Caco-2 (cell line): ENCODE measurements at regions not wholly inside any gene's neighbourhood (a gene's known extent, or its start where the extent isn't known, plus 50 kb on each side); places are given as distances from the start of the nearest gene placed in this dataset.

Source experiments
- BruUV-seq: library from RNA; stranded (reverse); fragments of 400-500 nt; replicated peaks from 2 replicates; lab custom pipeline; 2021; lab: Mats Ljungman, UMichigan
- CTCF ChIA-PET: fragments of 300-600 bp; sonication (Branson Sonifier 250); formaldehyde crosslinking; loops from one replicate; lab custom pipeline; 2022; ENCODE audit warnings: antibody characterized with exemption; lab: Charles Lee
- POLR2A ChIA-PET: fragments of 300-600 bp; sonication (Branson Sonifier 250); formaldehyde crosslinking; loops from one replicate; lab custom pipeline; 2022; ENCODE audit warnings: antibody characterized with exemption; lab: Charles Lee
- DNase-seq, 2 experiments: peaks; one replicate each; pipeline versions ENCODE4 v3.0.0 to v3.0.0-alpha.2; 2020 to 2022
- H3K27me3 ChIP-seq: replicated peaks from 2 replicates; pipeline ENCODE4 v1.6.0; 2011; ENCODE audit warnings: low read length; ENCODE audit not compliant: control insufficient read depth, insufficient read depth
- H3K36me3 ChIP-seq: 2 replicates; pipeline ENCODE4 v1.5.1; 2011; ENCODE audit warnings: low read length; ENCODE audit not compliant: control insufficient read depth, insufficient read depth
- H3K4me1 ChIP-seq: fragments of 250-450 bp; sonication (Bioruptor Pico); 2 replicates; pipeline ENCODE4 v1.5.1; 2020; ENCODE audit warnings: mild to moderate bottlenecking
- H3K4me3 ChIP-seq: 2 replicates; pipeline ENCODE4 v1.5.1; 2011; ENCODE audit warnings: low read depth, mild to moderate bottlenecking, control low read depth, low read length
- H3K9me3 ChIP-seq: fragments of 250-450 bp; sonication (Bioruptor Pico); 2 replicates; pipeline ENCODE4 v1.5.1; 2020; ENCODE audit warnings: mild to moderate bottlenecking, moderate library complexity
- H3K27ac Mint-ChIP-seq: one replicate; pipeline ENCODE4 v1.8.0; 2022; ENCODE audit warnings: mixed read lengths; ENCODE audit not compliant: unreplicated experiment
- H3K27me3 Mint-ChIP-seq: one replicate; pipeline ENCODE4 v1.8.0; 2022; ENCODE audit warnings: mixed read lengths; ENCODE audit not compliant: insufficient read depth, unreplicated experiment
- H3K36me3 Mint-ChIP-seq: one replicate; pipeline ENCODE4 v1.8.0; 2022; ENCODE audit warnings: mild to moderate bottlenecking, mixed read lengths; ENCODE audit not compliant: insufficient read depth, unreplicated experiment
- H3K4me1 Mint-ChIP-seq: one replicate; pipeline ENCODE4 v1.8.0; 2022; ENCODE audit warnings: low read depth, mixed read lengths; ENCODE audit not compliant: unreplicated experiment
- H3K4me3 Mint-ChIP-seq: one replicate; pipeline ENCODE4 v1.8.0; 2022; ENCODE audit warnings: mild to moderate bottlenecking, moderate library complexity, mixed read lengths; ENCODE audit not compliant: unreplicated experiment
- H3K9me3 Mint-ChIP-seq: one replicate; pipeline ENCODE4 v1.8.0; 2022; ENCODE audit warnings: mixed read lengths; ENCODE audit not compliant: unreplicated experiment
- intact Hi-C: fragments of 100-400 bp; cut with micrococcal nuclease; formaldehyde crosslinking; loops from one replicate; pipeline ENCODE4 v1.10.0; 2022; ENCODE audit not compliant: unreplicated experiment
- TF ChIP-seq, protein P1 (sequence below), 2 experiments: fragments of 200-600 bp in 1 of 2; IDR thresholded peaks; 1 replicate in 1 of 2; 2 replicates in 1 of 2; pipeline versions ENCODE4 v1.5.1 to v1.8.0; 2011 to 2022; ENCODE audit warnings: antibody characterized with exemption in 1 of 2, control low read depth in 1 of 2, inconsistent platforms in 1 of 2, low read depth in 1 of 2, low read length in 1 of 2, mild to moderate bottlenecking in 1 of 2, moderate library complexity in 1 of 2; ENCODE audit not compliant: insufficient read depth in 1 of 2, severe bottlenecking in 1 of 2, unreplicated experiment in 1 of 2

DNA sequence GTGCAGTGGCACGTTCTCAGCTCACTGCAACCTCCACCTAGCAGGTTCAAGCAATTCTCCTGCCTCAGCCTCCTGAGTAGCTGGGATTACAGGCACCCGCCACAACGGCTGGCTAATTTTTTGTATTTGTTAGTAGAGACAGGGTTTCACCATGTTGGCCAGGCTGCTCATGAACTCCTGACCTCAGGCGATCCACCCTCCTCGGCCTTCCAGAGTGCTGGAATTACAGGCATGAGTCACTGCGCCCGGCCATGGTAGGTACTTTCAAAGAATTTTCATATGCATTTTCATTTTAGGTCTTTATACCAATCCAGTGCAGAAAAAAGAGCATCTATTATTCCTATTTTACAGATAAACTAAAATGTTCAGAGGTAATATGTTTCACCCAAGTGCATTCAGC lies 411.3 kb upstream of the USP15 start:
- CTCF ChIA-PET, result no interaction called here
- TF ChIP-seq, protein P1, sequence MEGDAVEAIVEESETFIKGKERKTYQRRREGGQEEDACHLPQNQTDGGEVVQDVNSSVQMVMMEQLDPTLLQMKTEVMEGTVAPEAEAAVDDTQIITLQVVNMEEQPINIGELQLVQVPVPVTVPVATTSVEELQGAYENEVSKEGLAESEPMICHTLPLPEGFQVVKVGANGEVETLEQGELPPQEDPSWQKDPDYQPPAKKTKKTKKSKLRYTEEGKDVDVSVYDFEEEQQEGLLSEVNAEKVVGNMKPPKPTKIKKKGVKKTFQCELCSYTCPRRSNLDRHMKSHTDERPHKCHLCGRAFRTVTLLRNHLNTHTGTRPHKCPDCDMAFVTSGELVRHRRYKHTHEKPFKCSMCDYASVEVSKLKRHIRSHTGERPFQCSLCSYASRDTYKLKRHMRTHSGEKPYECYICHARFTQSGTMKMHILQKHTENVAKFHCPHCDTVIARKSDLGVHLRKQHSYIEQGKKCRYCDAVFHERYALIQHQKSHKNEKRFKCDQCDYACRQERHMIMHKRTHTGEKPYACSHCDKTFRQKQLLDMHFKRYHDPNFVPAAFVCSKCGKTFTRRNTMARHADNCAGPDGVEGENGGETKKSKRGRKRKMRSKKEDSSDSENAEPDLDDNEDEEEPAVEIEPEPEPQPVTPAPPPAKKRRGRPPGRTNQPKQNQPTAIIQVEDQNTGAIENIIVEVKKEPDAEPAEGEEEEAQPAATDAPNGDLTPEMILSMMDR (IDR thresholded peaks at IDR 0.05; ENCODE audit: insufficient read depth in 1 of 2, low read depth in 1 of 2, low read length in 1 of 2, severe bottlenecking in 1 of 2, unreplicated experiment in 1 of 2), result no peak
- Mint-ChIP-seq H3K4me1 (no peaks in the 10 kb centered on the region), H3K4me3 (no peak overlapping the region), H3K27ac (no peak overlapping the region), H3K27me3 (peaks cover 3% of the 10 kb centered on the region), H3K36me3 (no peaks in the 10 kb centered on the region), H3K9me3 (peaks cover 5% of the 10 kb centered on the region)
- intact Hi-C loops, result no loop called here
- Histone ChIP-seq H3K9me3 (no peaks in the 10 kb centered on the region), H3K4me1 (no peaks in the 10 kb centered on the region), H3K27me3 (no peaks in the 10 kb centered on the region), H3K36me3 (no peaks in the 10 kb centered on the region), H3K4me3 (no peak overlapping the region)
- no peak for DNase-seq
- POLR2A ChIA-PET, result no interaction called here
- BruUV-seq, result no TSS peak

DNA sequence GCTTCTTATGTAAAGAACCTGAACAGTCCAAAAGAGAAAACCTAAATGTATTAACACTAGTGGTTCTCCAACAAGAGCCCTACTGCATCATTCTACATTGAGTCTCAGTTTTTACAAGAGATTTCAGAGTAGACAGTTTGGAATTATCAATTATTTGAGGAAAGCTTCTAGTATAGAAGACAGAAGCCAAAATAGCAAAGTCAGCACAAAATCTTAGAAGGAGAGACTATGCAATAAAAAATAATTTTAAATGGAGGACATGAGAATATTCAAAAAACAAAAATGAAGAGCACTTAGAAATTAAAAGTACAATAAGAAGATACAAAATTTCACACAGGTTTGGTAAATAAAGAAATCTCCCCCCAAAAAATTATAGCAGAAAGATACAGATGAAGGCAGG lies 406.3 kb upstream of the USP15 start:
- Histone ChIP-seq H3K27me3 (no peaks in the 10 kb centered on the region), H3K4me1 (no peaks in the 10 kb centered on the region), H3K4me3 (no peak overlapping the region), H3K9me3 (no peaks in the 10 kb centered on the region), H3K36me3 (no peaks in the 10 kb centered on the region)
- Mint-ChIP-seq H3K9me3 (peaks cover 18% of the 10 kb centered on the region), H3K27ac (no peak overlapping the region), H3K36me3 (no peaks in the 10 kb centered on the region), H3K4me1 (no peaks in the 10 kb centered on the region), H3K4me3 (no peak overlapping the region), H3K27me3 (no peaks in the 10 kb centered on the region)
- CTCF ChIA-PET, result no interaction called here
- BruUV-seq, result no TSS peak
- TF ChIP-seq, protein P1 (IDR thresholded peaks at IDR 0.05; ENCODE audit: insufficient read depth in 1 of 2, low read depth in 1 of 2, low read length in 1 of 2, severe bottlenecking in 1 of 2, unreplicated experiment in 1 of 2), result no peak
- no peak for DNase-seq
- POLR2A ChIA-PET, result no interaction called here
- intact Hi-C loops, result no loop called here

DNA sequence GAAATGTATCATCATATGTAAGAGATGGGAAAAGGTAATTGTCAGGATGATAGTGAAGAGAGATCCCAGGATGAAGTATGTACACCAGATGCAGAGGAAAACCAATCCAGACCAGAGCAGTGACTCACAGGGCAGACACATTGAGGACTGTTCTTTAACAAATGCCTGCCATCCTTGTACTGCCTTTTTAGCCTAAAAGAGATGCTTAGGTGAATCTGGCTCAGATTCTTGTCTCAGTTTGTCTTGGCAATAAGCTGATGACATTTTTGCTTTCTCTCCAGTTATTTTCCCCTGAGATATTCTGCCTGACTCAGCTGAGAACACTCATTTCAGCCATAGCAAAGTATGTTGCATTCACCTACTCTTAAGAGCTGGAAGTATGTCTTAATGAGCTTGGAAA lies 405.3 kb upstream of the USP15 start:
- Histone ChIP-seq H3K4me3 (no peak overlapping the region), H3K27me3 (no peaks in the 10 kb centered on the region), H3K9me3 (no peaks in the 10 kb centered on the region), H3K4me1 (no peaks in the 10 kb centered on the region), H3K36me3 (no peaks in the 10 kb centered on the region)
- Mint-ChIP-seq H3K36me3 (no peaks in the 10 kb centered on the region), H3K27ac (no peak overlapping the region), H3K9me3 (peaks cover 18% of the 10 kb centered on the region), H3K4me3 (no peak overlapping the region), H3K4me1 (no peaks in the 10 kb centered on the region), H3K27me3 (no peaks in the 10 kb centered on the region)
- TF ChIP-seq, protein P1 (IDR thresholded peaks at IDR 0.05; ENCODE audit: insufficient read depth in 1 of 2, low read depth in 1 of 2, low read length in 1 of 2, severe bottlenecking in 1 of 2, unreplicated experiment in 1 of 2), result no peak
- POLR2A ChIA-PET, result no interaction called here
- CTCF ChIA-PET, result no interaction called here
- no TSS peak for BruUV-seq
- intact Hi-C loops, result no loop called here
- DNase-seq, result no peak
